CD4-positive, alpha-beta T cell treated with Interleukin-15 for 4 hours (primary cell): ENCODE measurements at regions not wholly inside any gene's neighbourhood (a gene's known extent, or its start where the extent isn't known, plus 50 kb on each side); places are given as distances from the start of the nearest gene placed in this dataset.

ENCODE experiments used
- DNase-seq: peaks from one replicate; pipeline ENCODE4 v3.0.0-alpha.2; 2020; ENCODE audit warnings: low spot score

- no peak for DNase-seq
These were observed 116.9 kb downstream of the POLR2M start for GRCh38 chr15:57823325-57823882.

GRCh38 chr15:57824186-57824585, 117.7 kb downstream of the POLR2M start:
- DNase-seq: no peak

DNA sequence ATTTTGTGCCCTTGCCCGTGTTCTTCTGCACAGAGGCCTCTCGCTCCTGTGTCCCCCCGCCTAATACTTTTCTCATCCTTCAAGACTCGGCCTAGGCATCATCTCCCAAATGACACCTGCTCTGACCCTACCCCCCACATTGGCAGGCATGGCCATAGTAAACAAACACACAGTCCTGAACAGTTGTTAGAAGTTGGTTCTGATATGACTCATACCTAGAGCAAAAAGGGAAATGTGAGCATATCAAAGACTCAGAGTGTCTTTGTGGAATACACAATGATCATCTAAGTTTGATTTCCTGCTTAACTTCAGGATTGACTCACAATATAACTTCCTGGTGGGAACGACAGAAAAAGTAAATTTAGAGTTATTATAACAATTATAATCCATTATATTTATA, 120.5 kb downstream of the POLR2M start:
- no peak for DNase-seq

DNA sequence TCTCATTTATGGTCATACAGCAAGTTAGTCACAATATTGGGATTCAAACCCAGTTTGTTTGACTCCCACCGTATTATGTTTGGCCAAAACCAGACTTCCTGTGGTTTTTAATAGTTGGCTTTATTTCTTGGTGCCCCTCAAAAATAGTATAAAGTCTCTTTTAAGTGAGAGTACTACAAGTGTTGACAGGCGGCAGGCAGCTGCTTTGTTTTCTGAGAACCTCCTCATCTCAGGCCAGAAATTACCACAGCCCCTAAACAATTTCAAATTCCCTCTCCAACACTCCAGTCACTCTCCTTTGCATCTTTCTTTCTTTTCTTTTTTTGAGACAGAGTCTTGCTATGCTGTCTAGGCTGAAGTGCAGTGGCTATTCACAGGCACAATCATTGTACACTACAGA, 121.5 kb downstream of the POLR2M start:
- DNase-seq: no peak

DNA sequence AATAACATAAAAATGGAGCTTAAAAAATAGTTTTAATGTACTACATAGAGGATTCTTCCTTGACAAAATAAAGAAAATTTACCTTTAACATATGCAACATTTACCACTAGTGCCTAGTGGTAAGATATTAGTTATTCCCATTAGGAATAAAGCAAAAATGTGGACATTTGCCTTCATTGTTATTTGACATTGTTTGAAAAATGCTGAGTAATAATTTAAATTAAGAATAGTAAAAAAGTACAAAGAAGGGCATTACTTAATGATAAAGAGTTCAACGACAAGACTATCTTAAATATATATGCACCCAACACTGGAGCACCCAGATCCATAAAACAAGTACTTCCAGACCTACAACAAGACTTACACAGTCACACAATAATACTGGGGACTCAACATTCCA, 125.7 kb downstream of the POLR2M start:
- DNase-seq: no peak

DNA sequence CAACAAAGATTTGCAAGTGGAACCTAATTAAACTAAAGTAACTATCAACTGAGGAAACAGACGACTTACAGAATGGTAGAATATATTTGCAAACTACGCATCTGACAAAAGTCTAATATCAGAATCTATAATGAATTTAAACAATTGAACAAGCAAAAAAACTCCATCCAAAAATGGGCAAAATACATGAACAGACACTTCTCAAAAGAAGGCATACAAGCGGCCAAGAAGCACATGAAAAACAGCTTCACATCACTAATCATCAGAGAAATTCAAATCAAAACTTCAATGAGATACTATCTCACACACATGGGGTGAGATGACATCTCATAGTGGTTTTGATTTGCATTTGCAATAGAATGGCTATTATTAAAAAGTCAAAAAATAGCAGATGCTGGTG, 128.6 kb downstream of the POLR2M start:
- DNase-seq: no peak

DNA sequence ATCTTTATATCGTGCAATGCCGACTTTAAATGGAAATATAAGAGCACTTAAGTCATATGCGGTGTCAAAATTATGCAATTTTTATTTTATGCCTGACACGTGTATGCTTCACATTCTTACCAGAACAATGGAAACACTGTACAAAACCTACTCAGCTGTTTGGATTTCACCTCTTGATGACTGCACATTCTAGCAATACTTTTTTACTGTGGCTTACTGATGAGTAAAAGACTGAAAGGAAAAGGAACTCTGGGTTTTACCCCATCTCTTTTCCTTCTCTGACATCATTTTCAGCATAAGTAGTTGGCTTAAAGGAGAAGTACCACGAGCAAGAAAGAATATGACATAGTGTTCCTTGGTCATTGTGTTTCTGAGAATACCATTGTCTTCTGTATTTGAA, 142.8 kb downstream of the POLR2M start:
- DNase-seq: no peak

DNA sequence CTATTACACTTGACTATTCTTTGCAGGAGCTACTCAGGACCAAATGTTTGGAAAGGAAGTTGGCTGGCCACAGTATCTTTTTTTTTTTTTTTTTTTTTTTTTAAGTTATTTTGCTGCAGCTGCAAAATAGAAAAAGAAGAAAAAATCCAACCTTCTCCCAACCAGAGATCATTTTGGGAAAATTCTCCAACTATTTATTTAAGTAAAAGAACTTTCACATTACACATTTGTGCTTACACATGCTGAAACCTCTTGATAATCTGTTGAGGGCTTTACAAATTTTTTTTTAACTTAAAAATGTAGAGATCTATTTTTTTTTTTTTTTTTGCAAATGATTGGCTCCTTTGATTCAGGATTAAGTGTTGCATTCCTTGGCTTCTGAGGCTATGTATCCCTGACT, 148.0 kb downstream of the POLR2M start:
- DNase-seq: no peak

- DNase-seq: no peak
These were observed 151.4 kb downstream of the POLR2M start for GRCh38 chr15:57857871-57858270.

DNA sequence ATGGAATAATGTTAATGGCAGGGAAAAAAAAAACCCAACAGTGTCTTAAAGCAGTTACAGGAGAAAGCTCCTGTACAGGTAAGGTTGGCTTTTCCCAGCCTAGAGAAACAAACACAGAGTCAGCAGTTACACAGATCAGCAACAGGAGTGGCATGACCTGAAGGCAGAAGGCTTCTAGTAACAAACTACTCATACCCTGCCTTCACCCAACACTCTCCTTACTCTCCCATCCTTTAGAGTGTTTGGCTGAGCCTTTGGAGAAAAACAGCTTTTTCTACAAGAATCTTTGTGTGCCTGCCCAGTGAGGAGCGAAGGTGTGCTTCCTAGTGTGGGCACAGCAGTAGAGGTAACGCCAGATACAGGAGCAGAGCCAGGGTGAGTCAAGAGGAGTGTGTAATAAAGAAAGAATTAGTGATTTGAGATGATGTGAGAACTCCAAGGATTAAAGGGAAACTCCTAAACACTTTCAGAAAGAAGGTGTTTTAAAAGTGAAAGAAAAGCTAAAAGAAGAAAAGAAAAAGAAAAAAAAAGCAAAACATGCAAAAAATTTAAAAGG, 152.7 kb downstream of the POLR2M start:
- no peak for DNase-seq

- DNase-seq: peak; percentile 43
These were observed 154.6 kb downstream of the POLR2M start for GRCh38 chr15:57861034-57861638.

DNA sequence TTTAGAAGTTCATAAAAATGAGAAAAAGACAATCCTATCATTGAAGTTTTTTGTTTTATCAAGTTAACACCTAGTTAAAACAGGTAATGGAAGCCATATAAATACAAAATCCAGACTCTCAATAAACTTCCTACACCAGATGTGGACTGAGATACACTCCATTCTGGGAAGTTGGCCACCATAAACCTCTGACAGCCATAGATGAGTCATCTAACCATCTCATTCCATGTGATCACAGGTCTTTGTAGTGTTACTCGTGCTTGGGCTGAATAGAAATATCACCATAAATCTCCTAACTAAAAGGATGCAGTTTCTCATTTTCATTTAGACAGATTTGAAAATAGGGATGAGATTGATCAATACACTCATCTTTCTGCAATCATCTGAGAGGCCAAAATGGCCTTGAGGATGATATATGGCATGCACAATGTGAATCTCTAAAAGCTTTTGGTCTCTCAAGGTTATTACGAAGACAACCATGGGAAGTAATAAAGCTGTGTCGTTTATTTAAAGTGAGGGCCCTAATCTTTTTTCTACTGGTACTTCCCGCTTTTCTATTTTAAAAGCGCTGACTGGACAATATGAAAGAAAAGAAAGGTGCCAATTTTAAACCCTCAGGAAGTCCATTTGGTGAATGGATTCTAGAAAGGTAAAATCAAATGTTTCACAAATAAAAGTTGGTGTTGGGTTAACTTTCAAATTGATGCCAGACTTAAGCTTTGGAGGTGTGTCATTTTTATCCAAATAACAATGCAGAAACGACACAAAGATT, 155.5 kb downstream of the POLR2M start:
- DNase-seq: no peak

DNA sequence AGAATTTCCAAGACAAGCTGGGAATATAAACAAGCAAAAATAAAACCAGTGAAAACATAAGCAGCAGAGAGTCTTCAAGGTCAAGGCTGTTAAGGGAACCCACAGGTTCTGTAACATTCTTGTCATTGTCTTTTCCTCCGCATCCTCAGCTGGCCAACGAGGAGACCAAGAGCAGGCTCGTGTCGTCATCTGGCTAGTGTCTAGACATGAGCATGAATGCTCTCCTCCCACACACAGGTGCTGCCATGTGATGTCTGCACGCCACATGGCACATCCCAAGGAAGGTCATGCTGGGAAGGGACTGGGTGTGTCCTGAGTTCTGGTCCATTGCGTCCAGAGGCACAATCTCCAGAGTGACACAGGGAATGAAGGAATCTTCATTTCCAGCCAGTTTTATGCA, 156.2 kb downstream of the POLR2M start:
- no peak for DNase-seq

GRCh38 chr15:57865294-57865693, 158.8 kb downstream of the POLR2M start:
- no peak for DNase-seq

- DNase-seq: peak; percentile 37
These were observed 159.7 kb downstream of the POLR2M start for GRCh38 chr15:57866149-57866736.

DNA sequence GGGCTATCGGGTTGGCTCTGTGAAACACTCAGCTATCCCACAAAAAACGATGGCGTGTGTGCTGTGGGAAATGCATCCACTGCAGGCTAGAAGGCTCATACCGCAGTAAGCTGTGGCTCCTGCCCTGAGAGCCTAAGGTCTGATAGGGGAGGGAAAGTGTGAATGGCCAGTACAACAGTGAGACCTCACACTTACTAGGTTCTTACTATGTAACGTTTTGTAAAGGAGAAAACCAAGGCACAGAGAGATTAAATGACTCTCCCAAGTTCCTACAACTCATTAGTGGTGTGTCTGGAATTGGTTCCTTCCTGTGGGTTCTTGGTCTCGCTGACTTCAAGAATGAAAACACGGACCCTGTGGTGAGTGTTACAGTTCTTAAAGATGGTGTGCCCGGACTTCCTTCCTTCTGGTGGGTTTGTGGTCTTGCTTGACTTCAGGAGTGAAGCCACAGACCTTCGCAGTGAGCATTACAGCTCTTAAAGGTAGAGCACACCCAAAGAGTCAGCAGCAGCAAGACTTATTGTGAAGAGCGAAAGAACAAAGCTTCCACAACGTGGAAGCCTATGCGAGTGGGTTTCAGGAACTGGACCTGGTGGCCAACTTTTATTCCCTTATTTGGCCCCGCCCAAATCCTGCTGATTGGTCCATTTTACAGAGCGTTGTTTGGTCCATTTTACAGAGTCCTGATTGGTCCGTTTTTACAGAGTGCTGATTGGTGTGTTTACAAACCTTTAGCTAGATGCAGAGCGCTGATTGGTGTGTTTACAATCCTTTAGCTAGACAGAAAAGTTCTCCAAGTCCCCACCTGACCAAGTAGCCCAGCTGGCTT, 161.7 kb downstream of the POLR2M start:
- no peak for DNase-seq

GRCh38 chr15:57870667-57871066, 164.2 kb downstream of the POLR2M start:
- DNase-seq: no peak

- no peak for DNase-seq
These were observed 165.9 kb downstream of the POLR2M start for GRCh38 chr15:57872281-57873030.

DNA sequence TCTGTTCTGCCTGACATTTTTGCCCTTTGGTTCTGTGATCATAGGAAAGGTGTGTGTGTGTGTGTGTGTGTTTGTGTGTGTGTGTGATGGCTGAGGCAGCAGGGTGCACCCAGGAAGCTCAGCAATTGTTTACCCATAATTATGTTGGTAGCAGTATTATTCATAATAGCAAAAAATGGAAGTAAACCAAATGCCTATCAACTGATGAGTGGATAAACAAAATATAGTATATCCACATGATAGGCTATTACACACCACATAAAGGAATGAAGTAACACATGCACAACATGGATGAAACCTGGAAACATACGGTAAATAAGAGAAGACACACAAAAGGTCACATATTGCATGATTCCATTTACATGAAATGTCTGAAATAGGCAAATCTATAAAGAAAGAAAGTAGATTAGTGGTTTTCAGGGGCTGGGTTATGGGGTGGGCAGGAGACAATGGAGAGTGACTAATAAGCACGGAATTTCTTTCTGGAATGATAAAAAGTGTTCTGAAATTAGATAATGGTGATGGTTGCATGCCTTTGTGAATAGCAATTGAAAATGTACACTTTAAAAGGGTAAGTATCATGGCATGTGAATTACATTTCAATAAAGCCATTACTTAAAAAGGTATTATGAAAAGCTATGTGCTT, 167.2 kb downstream of the POLR2M start:
- no peak for DNase-seq

DNA sequence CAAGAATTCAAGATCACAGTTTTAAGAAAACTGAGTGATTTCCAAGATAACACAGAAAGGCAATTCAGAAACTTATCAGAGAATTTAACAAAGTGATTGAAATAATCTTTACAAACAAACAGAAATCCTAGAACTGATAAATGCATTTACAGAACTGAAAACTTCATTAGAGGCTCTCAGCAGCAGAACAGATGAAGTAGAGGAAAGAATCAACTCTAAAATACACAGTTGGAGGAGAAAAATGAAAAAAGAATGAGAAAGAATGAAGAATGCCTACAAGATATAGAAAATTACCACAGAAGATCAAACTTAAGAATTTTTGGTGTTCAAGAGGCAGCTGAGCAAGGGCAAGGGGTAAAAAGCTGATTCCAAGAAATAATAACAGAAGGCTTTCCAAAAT, 168.8 kb downstream of the POLR2M start:
- no peak for DNase-seq

DNA sequence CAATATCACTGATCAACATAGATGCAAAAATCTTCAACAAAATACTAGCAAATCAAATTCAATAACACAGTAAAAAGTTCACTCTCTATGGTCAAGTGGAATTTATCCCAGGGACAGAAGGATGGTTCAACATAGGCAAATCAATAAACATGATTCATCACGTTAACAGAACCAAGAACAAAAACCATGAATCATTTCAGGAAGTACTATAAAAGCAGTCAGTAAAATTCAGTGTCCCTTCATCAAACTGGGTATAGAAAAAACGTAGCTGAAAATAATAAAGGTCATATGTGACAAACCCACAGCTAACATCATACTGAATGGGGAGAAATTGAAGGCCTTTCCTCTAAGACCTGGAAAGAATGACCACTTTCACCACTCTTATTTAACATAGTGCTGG, 172.1 kb downstream of the POLR2M start:
- no peak for DNase-seq
